CD4-positive, alpha-beta T cell treated with Interleukin-17A for 1 hour (primary cell): ENCODE measurements at regions not wholly inside any gene's neighbourhood (a gene's known extent, or its start where the extent isn't known, plus 50 kb on each side); places are given as distances from the start of the nearest gene placed in this dataset.
"Not testable (repeated sequence)": the region's sequence is repeated elsewhere in the genome, so short reads cannot be mapped to it uniquely, and the experiment has no call there.

Source experiments
- DNase-seq: peaks from one replicate; pipeline ENCODE4 v3.0.0-alpha.2; 2020

- DNase-seq, result no peak
Observed at GRCh38 chr6:115004982-115005381, 662.2 kb upstream of the HS3ST5 start.

- DNase-seq, result no peak
Observed at GRCh38 chr6:115004204-115004603, 661.4 kb upstream of the HS3ST5 start.

- peak; percentile 20 for DNase-seq
Observed at GRCh38 chr6:115001731-115002350, 659.0 kb upstream of the HS3ST5 start.

DNA sequence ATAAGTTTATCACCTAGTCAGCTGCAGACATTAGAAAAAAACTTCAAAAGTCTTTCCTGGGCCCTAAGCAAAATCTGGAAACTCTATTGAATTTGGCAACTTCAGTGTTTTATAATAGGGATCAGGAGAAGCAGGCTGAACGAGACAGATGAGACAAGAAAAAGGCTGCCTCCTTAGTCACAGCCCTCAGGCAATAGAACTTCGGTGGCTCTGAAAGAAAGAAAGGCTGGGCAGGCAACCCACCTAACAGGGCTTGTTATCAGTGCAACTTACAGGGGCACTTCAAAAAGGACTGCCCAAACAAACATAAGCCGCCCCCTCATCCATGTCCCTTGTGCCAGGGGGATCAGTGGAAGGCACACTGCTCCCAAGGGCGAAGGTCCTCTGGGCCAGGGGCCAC, 657.9 kb upstream of the HS3ST5 start:
- no peak for DNase-seq

DNA sequence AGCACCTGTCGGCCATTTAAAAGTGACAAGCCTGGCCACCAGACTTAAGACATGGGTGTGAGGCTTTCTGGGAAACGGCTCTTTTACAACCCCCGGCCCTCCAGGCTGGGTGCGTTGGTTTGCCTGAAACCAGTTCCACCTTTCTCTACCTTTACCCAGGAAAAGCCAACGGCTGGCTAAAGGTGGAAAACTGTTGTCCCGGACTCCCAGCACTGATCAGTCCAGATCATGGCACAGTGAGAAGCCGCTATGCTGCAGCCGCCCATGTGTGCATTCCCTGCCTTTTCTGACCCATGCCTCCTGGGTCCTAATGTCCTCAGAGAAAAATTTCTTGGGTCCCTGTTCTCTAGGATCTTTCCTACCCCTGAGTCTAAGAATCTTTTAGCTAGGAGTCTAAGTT, 655.7 kb upstream of the HS3ST5 start:
- DNase-seq, result no peak

- DNase-seq, result peak; percentile 30
Observed at GRCh38 chr6:114997813-114998292, 655.0 kb upstream of the HS3ST5 start.

DNA sequence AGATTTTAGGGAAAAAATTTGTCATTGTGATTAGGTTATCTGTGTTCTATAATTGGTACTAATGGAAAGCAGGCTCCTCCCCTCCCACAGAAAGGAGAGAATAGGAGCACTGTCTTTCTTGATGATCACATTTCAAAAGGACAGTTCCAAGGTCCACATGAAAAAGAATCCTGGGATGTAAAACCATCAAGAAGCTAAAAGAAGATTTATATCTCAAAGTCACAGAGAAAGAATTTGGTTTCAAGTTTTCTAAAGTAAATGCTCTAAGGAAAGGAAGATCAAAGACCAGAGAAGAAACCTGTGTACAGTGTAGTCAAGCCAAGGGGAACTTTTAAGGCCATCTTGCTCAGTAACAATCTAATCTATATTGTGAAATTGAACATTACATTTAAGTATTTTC, 652.7 kb upstream of the HS3ST5 start:
- DNase-seq, result no peak

DNA sequence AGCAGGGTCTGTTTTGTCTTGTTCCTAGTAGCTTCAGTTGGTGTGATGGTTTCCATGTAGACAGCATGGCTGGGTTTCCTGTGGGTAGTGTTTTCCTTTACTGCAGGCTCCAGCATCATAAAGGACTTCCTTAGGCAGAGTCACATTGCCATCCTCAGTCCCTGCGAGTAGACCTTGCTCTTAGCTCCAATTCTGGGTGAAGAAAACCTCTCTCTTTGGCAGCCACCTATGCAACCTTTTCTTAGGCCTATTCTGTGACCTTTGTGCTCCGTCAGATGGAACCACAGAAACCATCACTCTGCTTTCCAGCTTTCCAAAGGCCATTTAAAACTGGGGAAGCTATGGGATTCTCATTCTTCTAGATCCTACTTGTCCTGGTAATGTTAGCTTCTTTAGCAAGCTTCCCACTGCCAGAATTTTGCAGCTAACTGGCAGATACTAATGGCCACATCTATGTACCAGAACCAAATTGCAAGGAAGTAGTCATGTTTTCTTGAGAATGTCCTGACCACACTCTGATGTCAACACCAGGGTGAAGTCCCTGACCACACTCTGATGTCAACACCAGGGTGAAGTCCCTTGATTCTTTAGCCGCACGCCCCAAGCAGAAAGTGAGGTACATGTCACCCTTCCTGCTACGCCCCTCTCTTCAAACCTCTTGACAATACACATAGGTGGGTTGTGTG, 646.6 kb upstream of the HS3ST5 start:
- peak; percentile 14 for DNase-seq

- no peak for DNase-seq
Observed at GRCh38 chr6:114987281-114987680, 644.5 kb upstream of the HS3ST5 start.

DNA sequence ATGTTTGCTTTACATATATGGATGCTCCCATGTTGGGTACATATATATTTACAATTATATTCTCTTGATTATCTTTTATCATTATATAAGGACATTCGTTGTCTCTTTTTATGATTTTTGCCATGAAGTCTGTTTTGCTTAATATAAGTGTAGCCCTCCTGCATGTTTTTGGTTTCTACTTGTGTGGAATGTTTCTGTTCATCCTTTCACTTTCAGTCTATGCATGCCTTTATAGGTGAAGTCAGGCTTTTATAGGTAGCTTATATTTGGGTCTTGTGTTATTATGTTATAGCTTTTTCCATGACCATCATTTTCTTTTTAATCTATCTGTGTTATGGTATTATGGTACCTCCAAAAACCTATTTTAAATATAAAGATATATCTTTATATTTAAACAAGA, 612.5 kb upstream of the HS3ST5 start:
- no peak for DNase-seq

DNA sequence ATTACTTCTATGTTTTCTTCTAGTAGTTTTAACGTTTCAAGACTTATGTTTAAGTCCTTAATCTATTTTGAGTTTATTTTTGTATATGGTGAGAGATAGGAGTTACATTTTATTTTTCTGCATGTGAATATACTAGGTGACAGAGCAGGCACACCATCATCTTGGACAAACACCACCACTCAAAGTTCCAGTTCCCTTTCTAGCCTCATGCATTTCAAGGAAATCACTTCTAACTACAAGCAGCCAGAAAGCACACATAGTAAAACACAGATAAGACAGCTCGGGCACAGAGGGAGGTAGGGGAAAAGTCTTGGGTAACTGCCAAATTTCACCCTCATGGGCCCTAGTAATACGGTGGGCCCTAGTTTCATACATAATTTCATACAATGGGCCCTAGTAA, 609.4 kb upstream of the HS3ST5 start:
- no peak for DNase-seq

GRCh38 chr6:114945392-114945791, 602.6 kb upstream of the HS3ST5 start:
- DNase-seq, result no peak

- DNase-seq, result no peak
Observed at GRCh38 chr6:114941078-114941477, 598.3 kb upstream of the HS3ST5 start.

DNA sequence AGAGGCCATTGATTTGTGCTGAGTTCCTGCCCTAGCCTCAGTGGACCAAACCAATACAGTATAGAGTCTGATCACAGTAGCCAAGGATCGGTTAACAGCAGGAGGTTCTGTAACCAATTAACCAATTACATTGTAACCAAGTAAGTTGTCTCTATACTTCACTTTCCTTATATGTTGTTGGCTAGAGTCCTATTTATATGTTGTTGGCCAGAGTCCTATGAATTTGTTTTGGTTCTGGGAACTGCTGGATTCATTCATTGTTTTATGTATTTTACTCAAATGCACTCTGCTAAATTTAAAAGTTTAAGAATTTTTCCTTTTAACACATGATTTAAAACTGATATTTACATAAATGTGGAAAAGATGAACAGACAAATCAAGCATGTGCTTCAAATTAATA, 597.4 kb upstream of the HS3ST5 start:
- DNase-seq, result no peak

DNA sequence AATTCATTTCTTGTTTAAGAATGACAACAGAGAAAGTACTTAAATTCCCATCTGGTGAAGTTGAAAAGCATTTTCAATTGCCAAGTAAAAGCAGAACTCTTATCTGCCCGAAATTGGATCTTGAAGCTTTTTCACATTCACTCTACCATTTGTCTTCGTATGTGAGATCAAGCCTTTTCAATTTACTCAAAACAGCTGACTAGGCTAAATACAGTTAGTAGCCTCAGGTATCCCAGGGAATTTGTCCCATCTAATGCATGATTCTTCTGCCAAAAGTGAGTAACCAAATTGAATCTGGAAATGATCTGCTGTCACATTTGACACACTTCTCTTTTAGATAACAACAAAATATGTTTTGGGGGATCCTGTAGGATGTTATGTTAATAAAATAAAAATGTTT, 596.8 kb upstream of the HS3ST5 start:
- no peak for DNase-seq

- DNase-seq, result no peak
Observed at GRCh38 chr6:114936080-114936479, 593.3 kb upstream of the HS3ST5 start.

DNA sequence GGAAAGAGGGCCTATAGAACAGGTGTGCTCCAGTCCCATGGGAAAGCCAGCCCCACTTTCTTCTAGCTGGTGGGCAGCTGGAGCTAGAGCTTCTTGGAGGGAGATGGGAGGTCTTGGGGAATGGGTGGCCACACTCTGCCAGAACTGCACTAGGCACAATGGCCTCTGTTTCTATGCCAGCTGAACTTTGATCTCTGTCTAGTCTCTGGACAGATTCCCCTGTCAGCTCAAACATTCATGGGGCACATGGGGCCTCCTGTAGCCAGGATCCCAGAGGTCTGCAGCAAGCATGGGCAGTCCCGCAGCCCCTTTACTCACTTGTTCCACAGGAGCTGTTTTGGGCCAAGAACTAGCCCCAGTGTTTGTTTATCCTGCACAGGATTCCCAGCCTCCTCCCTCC, 591.3 kb upstream of the HS3ST5 start:
- no peak for DNase-seq

- DNase-seq, result not testable (repeated sequence)
Observed at GRCh38 chr6:114928731-114929130, 585.9 kb upstream of the HS3ST5 start.

- DNase-seq, result no peak
Observed at GRCh38 chr6:114906096-114906495, 563.3 kb upstream of the HS3ST5 start.

DNA sequence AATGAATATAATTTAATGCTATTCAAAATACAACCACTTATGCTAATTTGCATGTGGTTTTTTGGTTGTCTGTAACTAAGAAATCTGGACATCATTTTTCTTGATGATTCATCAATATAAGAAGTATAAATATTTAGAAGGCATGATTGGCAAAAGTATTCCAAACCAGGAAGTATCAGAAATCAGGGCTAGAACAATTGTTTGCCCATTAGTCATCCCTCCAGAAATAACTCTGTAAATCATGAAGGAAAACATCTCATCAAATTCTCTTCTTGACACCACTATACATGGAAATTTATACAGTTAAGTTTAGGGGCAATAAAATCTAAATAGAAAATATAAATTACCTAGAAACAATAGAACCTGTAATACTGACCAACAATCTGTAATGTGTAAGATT, 554.7 kb upstream of the HS3ST5 start:
- DNase-seq, result no peak

DNA sequence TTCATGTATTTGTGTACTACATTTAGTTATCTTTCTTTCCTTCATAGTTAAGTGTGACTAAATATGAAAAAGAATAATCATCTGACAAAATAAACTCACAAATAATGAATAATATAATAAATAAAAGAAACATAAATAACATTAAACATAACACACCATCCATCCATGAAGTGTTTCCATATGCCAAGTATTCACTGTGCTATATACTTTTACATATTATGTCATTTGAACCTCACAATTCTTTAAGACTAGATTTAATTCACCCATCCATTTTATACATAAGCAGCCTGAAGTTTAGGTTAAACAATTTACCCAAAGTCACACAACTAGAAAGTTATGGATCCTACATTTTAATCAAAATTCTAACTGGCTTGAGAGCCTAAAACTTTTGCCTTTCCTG, 549.4 kb upstream of the HS3ST5 start:
- no peak for DNase-seq

DNA sequence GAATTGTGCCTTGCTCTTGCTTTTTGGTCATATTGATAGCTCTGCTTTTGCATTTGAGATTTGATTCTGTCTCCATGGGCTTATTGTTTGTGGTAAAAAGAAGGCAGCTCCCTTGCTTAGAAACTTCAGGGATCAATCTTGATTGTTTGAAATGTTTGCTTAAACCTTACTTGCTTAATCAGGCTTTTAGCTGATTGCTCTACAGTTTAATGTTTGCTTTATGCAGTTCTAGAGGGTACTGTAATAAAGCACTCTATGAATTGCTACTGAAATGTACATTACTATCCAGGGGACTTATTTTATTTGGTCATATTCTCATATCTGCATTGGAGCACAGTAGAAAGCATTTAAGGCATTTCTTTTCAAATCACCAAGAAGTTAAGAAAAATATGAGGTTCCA, 545.4 kb upstream of the HS3ST5 start:
- DNase-seq, result no peak

DNA sequence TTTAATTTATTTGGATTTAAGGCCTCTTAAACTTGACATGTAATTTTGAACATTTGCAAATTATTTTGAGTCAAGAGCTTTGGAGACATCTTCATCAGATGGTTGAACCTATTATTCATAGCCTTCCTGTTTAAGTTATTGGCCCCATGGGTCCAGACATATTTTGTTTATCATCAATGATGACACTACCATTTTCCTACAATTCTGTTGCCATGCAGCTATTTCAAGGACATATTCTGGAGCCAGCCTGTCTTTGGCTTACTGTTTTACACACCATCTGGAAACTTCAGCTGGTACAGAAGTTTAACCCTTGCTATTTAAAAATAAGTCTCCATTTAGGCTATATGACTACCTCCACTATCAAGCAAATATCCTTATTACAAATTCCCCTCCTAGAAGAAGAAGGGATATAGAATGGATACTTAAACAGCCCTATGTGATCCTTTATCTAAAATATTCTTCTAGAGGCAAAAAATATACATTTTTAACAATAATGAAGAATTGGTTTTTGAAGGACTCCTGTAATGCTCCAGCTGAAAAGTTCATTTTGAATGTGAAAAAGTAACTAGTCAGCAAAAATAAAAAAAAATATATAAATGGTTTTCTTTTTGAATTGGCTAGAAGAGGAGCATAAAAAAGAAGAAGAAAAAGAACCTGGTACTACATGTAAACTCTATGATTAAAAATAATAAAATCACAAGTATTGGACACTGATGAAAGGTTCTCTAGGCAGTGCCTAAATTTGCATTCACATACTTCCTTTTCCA, 544.0 kb upstream of the HS3ST5 start:
- no peak for DNase-seq

DNA sequence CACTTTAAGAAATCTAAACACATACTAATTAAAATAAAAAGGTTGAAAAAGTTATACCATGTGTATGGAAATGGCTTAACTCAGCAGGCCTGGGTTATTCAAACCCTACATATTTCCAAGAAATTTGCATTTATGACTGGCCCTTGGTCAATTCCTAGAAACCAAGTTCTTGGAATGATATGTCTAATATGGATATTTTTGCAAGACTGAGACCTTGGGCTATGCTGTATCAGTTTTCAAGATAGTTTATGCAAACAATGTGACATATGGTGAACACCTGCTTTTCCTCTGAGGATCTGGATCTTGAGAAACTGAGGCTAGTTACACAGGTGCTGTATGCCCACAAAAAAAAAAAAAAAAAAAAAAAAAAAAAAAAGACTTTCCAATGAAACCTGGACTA, 536.9 kb upstream of the HS3ST5 start:
- DNase-seq, result no peak
